Peyer's patch (tissue), 4 donors: ENCODE measurements at regions not wholly inside any gene's neighbourhood (a gene's known extent, or its start where the extent isn't known, plus 50 kb on each side); places are given as distances from the start of the nearest gene placed in this dataset.

Experiments
- CTCF ChIP-seq, 6 experiments: fragments of 450-650 bp in 4 of 6; fragments of 200-600 bp in 2 of 6; sonication (generic) in 1 of 6; IDR thresholded peaks; one replicate each; pipeline ENCODE4 v1.5.1; 2017 to 2019; ENCODE audit warnings: antibody characterized with exemption in 6 of 6, mild to moderate bottlenecking in 3 of 6, moderate library complexity in 1 of 6
- POLR2A ChIP-seq, 2 donors: fragments of 450-650 bp; IDR thresholded peaks; one replicate each; pipeline ENCODE4 v1.5.1; 2017; ENCODE audit warnings: antibody characterized with exemption in 2 of 2, mild to moderate bottlenecking in 2 of 2, moderate library complexity in 2 of 2

GRCh38 chr13:111398715-111399299 is 78.4 kb downstream of the TEX29 start:
- no peak for TF ChIP-seq POLR2A (IDR thresholded peaks at IDR 0.05)
- TF ChIP-seq CTCF (IDR thresholded peaks at IDR 0.05): no peak
